ENCODE measurements at regions not wholly inside any gene's neighbourhood (a gene's known extent, or its start where the extent isn't known, plus 50 kb on each side); places are given as distances from the start of the nearest gene placed in this dataset.

DNA sequence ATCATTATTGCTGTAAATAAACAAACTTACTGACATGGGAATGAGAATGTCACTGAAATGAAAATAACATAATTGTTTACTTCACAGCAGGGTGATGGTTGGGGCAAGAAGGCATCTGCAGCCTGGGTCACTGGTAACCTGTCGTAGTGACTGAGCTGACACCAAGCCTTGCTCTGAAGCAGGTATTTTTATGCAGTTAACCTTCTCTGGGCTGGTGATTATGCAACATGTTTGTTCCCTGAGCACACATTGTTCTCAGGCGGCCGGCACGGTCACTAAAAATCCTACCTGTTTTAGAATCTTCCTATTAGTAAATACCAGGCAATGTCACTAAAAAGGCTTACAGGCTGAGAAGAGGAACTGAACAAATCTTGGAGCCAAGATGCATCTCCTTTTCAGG is 157.7 kb upstream of the NR3C1 start:
- no peak for DNase-seq (ENCODE audit: low spot score)

DNA sequence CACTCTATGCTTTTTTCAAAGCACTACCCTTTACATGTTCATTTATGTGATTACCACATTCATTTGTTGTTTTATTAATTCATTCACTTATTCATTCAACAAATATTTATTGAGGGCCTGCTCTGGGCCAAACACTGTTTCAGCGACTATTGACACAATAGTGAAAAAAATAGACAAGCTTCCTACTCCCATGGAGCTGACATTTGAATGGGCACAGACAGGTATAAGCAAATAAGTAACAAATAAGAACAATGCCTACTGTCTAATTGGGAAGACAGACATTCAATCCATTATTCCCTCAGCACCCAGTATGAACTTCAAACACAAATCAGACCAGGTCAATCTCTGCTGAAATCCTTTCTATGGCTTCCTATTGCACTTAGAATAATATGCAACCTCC is 156.9 kb upstream of the NR3C1 start:
- no peak for DNase-seq (ENCODE audit: low spot score)

- DNase-seq (ENCODE audit: low spot score): no peak
Observed at GRCh38 chr5:143559586-143560109, 156.2 kb upstream of the NR3C1 start.

DNA sequence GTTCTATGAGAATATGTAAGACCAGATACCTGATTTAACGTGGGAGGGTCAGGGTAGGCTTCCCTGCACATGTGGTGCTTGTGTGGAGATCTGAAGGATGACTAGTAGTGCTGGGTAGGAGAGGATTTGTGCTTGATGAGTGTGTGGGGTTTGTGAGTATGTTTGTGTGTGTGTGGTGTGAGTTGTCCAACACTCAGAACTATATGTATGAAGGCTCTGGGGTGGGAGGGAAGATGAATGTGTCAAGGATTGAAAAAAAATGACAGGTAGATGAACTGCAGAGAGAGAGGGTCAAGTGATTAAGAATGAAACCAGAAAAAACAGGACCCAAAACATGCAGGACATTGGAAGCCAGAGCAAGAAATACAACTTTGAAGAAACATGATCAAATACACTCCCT is 154.6 kb upstream of the NR3C1 start:
- DNase-seq (ENCODE audit: low spot score): no peak

DNA sequence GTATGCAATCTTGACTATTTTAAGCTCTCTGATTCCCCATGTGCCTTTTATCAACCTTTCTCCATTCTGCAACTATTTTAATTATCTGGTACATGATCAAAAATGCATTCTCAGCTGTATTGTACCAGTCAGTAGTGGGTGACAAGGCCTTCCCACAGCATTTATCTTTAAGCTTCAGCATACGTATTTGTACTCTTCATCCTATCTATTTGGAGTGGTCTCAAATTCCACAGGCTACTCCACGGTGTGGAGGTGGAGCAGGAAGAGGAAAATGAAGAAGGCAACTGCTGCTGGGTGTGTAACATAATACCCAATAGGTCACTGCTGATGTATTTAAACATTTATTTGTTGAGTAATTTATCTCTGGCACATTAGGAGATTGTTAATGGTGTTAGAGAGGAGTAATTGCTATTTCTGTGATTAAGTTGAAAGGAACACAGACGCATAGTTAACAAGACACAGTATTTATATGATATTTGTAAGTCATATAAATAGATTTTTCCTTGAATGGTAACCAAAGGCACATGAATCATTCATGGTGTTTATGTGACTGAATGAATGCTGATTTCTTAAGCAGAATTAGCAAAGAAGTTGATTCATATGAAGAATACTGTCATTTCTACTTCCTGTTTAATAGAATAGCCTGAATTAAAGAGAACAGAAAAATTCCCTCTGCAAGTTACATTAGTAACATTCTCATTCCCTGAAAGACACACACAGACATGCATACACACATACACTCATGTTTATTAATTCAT is 153.8 kb upstream of the NR3C1 start:
- DNase-seq (ENCODE audit: low spot score): peak; percentile 18

- DNase-seq (ENCODE audit: low spot score): no peak
Observed at GRCh38 chr5:143554918-143555477, 151.5 kb upstream of the NR3C1 start.

- peak; percentile 91 for DNase-seq (ENCODE audit: low spot score)
Observed at GRCh38 chr5:143554187-143554717, 150.8 kb upstream of the NR3C1 start.

DNA sequence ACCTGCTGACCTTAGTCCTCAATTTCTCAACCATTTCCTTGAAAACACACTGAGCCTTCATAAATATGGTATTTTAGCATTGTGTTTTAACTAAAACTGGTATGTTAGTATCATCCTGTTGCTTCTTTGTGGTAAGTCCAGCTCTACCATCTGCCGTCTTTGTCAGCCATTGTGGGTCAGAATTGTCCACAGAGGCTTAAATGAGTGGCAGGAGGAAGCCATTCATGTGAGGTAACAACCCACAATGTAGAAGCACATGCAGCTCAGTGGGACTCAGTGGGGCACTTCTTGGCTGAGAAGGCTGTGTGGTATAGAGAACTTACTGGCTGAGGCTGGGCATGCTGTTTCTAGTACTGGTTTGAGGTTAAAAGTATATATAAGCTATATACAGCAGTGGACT is 149.2 kb upstream of the NR3C1 start:
- DNase-seq (ENCODE audit: low spot score): no peak

- no peak for DNase-seq (ENCODE audit: low spot score)
Observed at GRCh38 chr5:143551820-143552251, 148.3 kb upstream of the NR3C1 start.

DNA sequence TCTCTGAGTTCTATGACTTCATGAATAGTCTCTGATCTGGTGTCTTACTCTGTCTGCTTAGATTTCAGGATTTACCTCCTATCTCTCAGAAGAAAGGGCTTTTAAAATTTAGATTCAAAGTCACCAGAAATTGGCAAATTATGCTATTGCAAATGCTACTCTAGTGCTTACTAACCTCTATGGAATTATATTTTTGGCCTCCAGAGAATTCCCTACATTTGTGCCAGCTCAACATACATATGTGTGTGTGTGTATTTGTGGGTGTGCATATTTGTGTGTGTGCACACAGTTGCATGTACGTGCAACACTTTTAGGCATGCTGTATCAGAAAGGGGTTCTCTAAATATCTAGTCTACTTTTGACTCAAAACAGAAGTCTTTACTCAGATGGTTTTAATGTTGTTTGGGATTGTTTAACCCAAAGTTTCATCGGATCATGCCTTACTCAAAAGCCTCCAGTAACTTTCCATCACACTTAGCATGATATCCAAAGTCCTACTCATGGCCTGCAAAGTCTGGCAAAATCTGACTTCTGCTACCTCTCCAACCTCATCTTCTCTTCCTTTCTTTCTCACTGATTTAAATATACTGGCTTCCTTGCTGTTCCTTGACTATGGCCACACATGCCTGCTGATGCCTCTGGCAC is 147.6 kb upstream of the NR3C1 start:
- peak; percentile 10 for DNase-seq (ENCODE audit: low spot score)

DNA sequence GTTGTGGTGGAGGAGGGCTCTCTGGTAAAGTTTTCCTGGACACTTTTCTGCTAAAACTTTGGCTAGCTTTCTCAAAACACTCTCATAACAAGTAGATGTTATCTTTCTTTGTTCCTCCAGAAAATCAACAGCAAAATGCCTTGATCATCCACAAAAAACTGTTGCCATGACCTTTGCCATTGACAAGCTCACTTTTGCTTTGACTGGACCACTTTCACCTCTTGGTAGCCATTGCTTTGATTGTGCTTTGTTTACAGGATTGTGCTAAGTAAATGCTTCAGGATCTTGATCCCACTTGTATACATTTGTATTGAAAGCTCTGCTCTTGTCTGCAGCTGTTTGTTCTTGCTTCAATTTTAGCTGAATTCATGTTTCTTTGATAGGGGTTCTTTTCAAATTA is 143.9 kb upstream of the NR3C1 start:
- no peak for DNase-seq (ENCODE audit: low spot score)

DNA sequence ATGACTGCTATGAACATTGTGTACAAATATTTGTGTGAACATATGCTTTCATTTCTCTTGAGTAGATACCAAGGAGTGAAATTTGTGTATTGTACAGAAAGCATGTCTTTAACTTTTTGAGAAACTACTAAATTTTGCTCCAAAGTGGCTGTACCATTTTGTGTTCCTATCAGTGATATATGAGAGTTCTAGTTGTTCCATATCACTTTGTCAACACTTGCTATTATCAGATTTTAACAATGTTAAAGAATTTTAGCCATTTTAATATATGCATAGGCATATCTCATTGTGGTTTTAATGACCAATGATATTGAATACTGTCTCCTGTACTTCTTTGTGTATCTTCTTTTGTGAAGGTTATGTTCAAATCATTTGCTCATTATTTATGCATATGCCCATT is 142.9 kb upstream of the NR3C1 start:
- no peak for DNase-seq (ENCODE audit: low spot score)

DNA sequence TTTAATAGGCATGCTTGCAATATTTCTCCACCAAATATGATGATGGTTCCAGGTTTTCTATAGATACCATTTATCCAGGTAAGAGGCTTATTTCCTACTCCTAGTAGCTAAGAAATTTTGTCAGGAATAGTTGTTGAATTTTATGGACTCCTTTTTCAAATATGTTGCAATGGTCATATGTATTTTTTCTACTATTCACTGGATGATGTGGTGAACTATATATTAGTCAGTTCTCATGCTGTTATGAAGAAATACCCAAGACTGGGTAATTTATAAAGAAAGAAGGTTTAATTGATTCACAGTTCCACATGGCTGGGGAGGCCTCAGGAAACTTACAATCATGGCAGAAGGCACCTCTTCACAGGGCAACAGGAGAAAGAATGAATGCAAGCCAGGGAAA is 141.1 kb upstream of the NR3C1 start:
- no peak for DNase-seq (ENCODE audit: low spot score)

- peak; percentile 55 for DNase-seq (ENCODE audit: low spot score)
Observed at GRCh38 chr5:143543358-143544255, 140.1 kb upstream of the NR3C1 start.

- no peak for DNase-seq (ENCODE audit: low spot score)
Observed at GRCh38 chr5:143542798-143543144, 139.3 kb upstream of the NR3C1 start.

DNA sequence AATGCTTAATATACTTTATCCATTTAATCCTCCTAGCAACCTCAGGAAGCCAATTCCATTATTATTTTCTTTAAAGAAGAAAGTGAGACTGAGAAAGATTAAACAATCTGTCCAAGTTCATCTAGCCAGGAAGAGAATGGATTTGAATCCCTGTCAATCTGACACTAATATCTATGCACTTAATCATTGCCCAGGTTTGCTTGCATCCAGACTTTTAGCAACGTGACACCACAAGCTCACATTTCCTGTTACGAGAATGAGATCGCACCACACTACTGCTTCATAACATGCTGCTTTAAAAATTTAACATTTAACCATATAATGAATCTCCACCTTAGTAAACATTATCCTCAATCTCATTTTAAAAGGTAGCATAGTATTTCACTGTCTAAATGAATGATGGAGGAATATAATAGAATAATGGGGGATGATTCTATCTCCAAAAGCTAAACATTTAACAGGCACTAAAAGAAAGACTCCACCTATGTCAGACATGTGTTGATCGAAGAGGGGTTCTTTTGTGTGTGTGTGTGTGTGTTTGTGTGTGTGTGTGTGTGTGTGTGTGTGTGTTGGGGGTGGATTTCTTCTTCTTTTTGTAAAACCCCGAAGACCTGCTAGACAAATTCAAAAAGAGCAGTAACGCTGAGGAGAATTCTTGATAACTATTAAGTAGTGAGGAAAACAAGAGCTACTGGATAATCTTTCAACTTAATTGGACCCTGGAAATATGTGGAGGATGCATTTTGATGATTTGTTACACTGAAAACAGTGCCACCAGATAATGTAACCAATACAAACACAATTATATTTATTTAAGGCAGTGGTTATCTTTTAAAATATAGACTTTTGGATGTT is 138.7 kb upstream of the NR3C1 start:
- DNase-seq (ENCODE audit: low spot score): no peak

DNA sequence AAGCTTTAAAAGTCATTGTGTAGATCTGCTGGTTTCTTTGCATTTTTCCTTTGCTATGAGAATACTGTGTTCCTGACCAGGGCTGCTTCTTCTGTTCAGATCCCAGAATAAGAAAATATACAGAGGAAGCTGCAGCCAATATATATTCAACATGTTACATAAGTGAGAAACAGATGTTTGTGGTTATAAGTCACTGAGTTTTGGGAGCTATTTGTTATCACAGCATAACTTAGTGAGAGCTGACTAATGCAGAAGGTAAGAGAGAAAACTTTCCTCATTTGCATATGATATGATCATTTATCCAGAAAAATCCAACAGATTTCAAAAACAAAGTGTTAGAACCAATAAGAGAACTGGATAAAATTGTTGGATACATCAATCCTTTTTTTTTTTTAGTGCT is 136.3 kb upstream of the NR3C1 start:
- DNase-seq (ENCODE audit: low spot score): no peak

DNA sequence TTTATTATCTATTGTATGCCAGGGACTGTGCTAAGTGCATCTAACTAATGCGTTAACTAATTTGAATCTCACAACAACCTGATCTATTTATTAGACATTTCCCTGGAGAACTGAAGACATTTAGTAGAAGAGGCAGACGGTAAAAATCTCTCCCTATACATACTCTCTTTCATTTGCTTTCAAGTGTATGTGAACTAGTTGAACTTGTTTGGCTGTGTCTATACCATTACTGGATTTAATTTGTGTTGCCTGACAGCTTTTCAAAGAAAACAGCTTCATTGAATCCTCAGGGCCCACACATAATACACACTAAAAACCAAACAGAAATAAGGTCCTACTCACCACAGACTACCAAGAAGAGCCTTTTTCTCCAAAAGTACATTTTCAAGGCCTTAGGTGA is 133.6 kb upstream of the NR3C1 start:
- no peak for DNase-seq (ENCODE audit: low spot score)

GRCh38 chr5:143536364-143536763 is 132.9 kb upstream of the NR3C1 start:
- DNase-seq (ENCODE audit: low spot score): peak; percentile 95

DNA sequence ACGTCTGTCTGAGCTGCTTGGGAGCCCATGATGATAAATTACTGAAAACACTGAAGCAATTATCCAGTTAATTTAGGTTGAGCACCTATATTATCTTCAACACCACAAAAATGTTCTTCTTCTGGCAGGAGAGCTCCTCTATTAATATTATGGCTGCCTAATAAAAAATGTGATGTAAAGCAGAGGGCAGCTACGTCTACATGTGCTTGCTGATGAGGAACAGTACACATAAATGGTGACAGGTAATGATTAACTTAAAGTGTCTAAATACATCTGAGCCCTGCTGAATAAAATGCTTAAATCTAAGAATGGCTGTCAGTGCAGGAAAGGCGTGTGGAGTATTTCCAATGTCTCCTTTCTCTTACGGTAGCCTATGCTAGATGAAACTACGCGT is 131.3 kb upstream of the NR3C1 start:
- DNase-seq (ENCODE audit: low spot score): no peak

Data from AG08395 (cell line).